DMS 273 (cell line): ENCODE measurements at regions not wholly inside any gene's neighbourhood (a gene's known extent, or its start where the extent isn't known, plus 50 kb on each side); places are given as distances from the start of the nearest gene placed in this dataset.
"Not testable (repeated sequence)": the region's sequence is repeated elsewhere in the genome, so short reads cannot be mapped to it uniquely, and the experiment has no call there.

Source experiments
- DNase-seq: peaks from one replicate; lab custom pipeline; 2025; ENCODE audit not compliant: unreplicated experiment; lab: John Stamatoyannopoulos, UW

- DNase-seq: no peak
Observed at GRCh38 chr5:94027145-94027544, 285.7 kb upstream of the POU5F2 start.

- peak; percentile 26 for DNase-seq
Observed at GRCh38 chr5:94025788-94026473, 284.5 kb upstream of the POU5F2 start.

- DNase-seq: peak; percentile 2
Observed at GRCh38 chr5:94024620-94025019, 283.2 kb upstream of the POU5F2 start.

GRCh38 chr5:94024101-94024500 lies 282.7 kb upstream of the POU5F2 start:
- DNase-seq: peak; percentile 29

- DNase-seq: peak; percentile 82
Observed at GRCh38 chr5:94021246-94021645, 279.8 kb upstream of the POU5F2 start.

- no peak for DNase-seq
Observed at GRCh38 chr5:94017579-94017978, 276.2 kb upstream of the POU5F2 start.

DNA sequence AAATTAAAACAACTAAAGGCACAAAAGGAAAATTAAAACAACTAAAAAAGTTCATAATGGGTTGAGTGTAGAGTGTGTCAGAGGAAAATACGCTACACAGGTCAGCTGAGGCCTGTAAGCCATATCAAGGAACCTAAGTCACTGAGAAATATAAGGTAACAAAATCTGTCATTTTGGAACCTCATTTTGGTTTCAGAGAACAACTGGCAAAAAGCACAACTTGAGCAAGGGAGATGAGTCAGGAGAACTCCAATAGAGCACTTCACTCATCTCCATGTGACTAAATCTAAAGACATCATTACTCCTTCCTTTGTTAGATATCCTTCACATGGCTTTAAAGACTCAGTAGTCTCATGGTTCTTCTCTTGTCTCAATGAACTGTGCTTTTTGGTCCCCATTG lies 269.4 kb upstream of the POU5F2 start:
- DNase-seq: no peak

DNA sequence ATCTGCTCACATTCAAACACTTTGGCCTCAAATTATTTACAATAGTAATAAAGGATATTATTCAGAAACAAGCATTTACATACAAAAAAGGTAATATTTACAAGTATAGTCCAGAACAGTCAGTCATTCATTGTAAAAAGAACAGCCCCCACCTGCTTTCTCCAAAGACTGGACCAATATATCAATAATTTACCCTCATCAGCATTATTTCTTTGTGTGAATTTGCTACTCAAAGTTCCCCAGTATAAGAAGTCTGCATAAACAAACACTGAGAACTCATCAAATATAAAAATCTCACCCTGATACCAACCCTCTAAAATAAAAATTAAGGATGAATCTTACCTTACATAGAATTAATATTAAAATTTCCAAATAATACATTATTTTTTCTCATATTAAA lies 267.8 kb upstream of the POU5F2 start:
- no peak for DNase-seq

GRCh38 chr5:93998951-93999455 lies 257.6 kb upstream of the POU5F2 start:
- DNase-seq: no peak

DNA sequence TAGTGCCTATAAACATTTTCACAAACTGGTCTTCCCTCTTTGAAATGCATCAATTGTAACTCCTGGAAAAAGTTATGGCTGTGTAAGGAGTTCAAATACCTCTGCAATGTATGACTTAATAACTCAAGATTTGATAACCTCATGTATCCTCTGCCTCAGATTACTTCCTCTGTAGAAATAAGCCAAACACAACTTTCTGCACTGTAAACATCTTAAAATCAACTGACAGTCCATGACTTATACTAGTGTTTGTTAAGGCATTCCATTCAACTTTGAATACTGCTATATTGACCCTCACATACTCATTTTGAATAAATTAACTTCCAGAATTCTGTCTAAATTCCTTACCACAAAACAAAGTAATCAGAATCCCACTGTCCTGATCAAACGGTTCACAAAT lies 256.2 kb upstream of the POU5F2 start:
- DNase-seq: no peak

DNA sequence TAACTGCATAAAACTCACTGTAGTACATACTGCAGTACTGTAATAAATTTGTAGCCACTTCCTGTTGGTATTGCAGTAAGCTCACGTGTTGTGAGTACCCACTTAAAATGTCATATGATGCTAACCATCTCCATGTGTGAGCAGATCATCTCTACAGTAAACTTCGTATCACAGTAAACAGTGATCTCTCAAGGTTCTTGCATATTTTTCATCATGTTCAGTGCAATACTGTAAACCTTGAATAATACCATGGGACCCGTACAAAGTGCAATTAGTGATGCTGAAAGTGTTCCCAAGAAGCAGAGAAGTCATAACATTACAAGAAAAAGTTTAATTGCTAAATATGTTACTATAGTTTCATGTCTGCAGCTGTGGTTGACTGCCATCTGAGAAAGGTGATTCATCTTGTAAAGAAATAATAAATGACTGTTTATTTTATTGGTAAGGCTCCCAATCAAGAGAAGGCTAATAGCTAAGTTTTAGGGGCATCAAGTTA lies 253.8 kb upstream of the POU5F2 start:
- DNase-seq: no peak

DNA sequence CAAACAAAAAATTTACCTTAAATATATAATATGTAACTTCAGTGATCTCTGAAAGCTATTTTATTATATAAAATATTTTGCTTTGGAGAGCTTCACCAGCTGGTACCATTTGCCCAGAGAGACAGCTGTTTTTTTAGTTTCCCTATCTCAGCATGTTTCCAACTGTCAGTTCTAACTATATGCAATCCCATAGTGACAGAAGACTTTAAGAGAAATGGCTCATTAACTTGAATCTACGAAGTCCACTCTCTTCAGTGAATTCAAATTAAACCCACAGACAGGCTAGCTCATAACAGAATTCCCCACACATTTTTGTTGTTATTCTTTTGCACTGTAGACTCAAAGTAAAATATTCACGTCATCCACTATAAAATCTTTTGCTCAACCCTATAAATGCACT lies 251.8 kb upstream of the POU5F2 start:
- DNase-seq: peak; percentile 57

DNA sequence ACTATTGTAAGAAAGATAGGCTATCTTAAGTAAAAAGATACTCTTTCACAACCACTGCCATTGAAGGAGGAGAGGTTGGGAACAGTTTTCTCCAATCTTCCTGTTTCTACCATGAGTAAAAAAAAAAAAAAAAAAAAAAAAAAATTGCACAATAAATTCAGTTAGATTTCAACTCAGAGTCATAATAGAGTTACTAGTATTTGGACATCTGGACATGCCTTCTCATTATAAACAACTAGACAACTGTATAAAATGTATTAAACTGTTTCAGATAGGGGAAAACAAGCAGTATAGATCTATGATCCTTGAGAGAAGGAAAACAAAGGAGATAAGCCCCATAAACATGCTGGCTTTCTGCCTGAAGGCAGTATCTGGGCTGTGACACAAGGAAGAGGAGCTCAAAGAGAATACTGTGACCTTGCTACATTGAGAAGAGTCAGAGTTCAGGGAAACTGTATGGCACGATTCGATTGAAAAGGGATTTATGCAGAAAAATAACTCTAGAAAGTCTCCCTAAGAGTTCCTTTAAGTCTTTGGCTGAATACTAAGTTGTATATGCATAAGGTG lies 249.2 kb upstream of the POU5F2 start:
- peak; percentile 5 for DNase-seq

- not testable (repeated sequence) for DNase-seq
Observed at GRCh38 chr5:93985940-93986570, 244.7 kb upstream of the POU5F2 start.

- DNase-seq: no peak
Observed at GRCh38 chr5:93978222-93978621, 236.8 kb upstream of the POU5F2 start.

DNA sequence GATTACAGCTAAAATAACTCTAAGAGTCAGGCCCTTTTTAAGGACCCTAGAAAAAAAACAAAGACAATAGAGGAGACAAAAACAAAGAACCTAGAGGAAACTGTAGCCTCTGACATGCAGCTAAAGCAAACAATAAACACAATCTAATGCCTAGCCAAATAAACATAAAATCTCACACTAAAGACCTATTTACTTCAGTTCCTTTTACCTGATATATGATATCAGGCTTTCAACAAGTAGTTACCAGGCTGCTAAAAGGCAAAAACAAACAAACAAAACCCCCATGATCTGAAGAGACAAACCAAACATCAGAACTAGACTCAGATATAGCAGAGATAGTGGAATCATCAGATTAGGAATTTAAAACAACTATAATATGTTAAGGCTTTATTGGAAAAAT lies 226.5 kb upstream of the POU5F2 start:
- no peak for DNase-seq

GRCh38 chr5:93964421-93964820 lies 223.0 kb upstream of the POU5F2 start:
- DNase-seq: no peak

DNA sequence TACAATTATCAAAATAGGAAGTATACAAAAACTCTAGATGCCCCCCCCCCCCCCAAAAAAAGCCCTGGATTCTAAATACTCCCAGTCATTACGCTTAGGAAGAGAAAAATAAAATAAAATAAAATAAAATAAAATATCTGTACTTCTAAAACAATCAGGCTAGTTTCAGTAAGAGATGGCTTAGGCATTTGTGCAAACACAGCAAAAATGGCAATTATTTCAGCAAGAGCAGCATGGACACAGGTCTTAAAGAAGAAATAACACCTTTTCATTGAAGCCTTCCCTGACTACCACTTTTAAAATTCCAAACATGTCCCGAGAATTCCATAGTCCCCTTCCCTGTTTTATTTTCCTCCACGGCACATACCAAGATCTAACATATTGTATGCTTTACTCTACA lies 218.6 kb upstream of the POU5F2 start:
- no peak for DNase-seq

DNA sequence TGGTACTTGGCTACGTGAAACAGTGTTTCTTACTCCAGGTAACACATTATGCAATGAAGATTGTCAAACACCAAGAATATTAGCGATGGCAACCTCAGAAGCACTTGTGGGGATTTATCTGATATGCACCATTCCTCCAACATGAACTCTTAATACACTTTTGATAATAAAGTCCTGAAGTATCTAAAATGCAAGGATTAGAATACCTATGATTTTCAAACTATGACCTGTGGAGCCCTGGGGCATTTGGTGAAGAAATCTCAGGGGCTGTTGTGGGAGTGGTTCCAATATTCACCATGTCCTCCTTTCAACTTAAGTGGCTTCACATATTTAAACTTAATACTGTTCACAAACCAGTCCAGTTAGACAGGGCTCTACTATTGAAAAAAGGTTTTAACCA lies 214.6 kb upstream of the POU5F2 start:
- no peak for DNase-seq

GRCh38 chr5:93954421-93955069 lies 213.1 kb upstream of the POU5F2 start:
- DNase-seq: no peak

DNA sequence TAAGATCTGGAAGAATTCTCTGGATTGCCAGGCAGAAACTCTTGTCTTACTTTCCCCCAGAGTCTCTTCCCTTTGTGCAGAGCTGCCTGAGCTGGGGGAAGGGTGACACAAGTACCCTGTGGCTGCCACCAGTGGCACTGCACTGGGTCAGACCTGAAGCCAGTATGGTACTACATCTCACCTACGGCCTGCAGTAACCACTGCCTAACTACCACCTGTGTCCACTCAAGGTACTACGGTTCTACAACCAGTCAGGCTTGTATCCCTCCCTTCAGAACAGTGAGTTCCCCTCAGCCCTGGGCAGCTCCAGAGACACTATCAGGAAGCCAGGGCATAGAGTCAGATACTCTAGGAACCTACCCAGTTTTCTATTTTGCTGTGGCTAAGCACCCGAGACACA lies 212.0 kb upstream of the POU5F2 start:
- DNase-seq: no peak

GRCh38 chr5:93941897-93942296 lies 200.5 kb upstream of the POU5F2 start:
- no peak for DNase-seq
